ENCODE measurements at regions not wholly inside any gene's neighbourhood (a gene's known extent, or its start where the extent isn't known, plus 50 kb on each side); places are given as distances from the start of the nearest gene placed in this dataset.
A peak's percentile ranks its signal among the peaks of the same experiment; 100 is the strongest.

DNA sequence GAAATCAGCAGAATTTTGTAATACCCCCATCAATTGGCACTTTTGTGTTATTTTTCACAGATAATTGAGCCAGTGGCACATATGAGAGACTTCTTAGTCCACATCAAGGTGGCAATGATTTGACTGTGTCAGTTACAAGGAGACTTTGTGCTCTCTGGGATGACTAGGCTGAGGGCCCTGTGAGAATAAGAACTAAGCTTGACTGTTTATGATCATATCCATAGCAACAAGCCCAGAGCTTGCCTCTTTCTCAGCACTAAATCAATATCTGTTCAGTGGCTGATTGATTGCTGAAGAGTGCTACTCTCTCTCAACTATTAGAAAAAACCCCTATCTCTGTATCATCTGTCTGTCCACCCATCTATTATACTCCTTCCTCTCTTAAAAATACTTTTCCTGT is 185.3 kb upstream of the PLPP4 start:
- Histone ChIP-seq H3K36me3 (ENCODE audit: insufficient read depth, low read length) (no peaks in the 10 kb centered on the region), H3K4me1 (ENCODE audit: insufficient read depth, low read length) (no peaks in the 10 kb centered on the region), H3K4me3 (ENCODE audit: low read length) (no peak overlapping the region), H3K27ac (ENCODE audit: low read depth, low read length) (no peak overlapping the region), H3K9me3 (ENCODE audit: low read length) (no peaks in the 10 kb centered on the region), H3K27me3 (ENCODE audit: insufficient read depth, low read length, poor library complexity, severe bottlenecking) (no peaks in the 10 kb centered on the region)
- no peak for DNase-seq
- no peak overlapping the region for H3K4me3 Mint-ChIP-seq
- ChIA-PET POLR2A (no interaction called here), CTCF (no interaction called here)
- no peak overlapping the region for H3K27ac Mint-ChIP-seq
- no peaks in the 10 kb centered on the region for H3K4me1 Mint-ChIP-seq
- H3K9me3 Mint-ChIP-seq, result peaks cover 0 to 2% (median 0%) of the 10 kb centered on the region in 5 donors
- peaks cover 1 to 5% of the 10 kb centered on the region in 2 donors for H3K27me3 Mint-ChIP-seq
- H3K36me3 Mint-ChIP-seq, result no peaks in the 10 kb centered on the region

DNA sequence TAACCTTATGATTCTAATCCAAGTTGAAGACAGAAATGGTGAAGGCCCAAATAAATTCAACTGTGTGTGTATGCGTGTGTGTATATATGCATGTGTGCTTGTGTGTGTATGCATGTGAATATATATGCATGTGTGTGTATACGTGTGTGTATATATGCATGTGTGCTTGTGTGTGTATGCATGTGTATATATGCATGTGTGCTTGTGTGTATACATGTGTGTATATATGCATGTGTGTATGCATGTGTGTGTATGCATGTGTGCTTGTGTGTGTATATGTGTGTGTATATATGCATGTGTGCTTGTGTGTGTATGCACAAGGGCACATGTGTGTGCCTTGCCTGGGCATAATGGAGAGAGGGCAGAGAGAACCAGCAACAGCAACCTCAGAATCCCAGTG is 184.7 kb upstream of the PLPP4 start:
- no peak overlapping the region for H3K4me3 Mint-ChIP-seq
- H3K36me3 Mint-ChIP-seq, result no peaks in the 10 kb centered on the region
- Histone ChIP-seq H3K36me3 (ENCODE audit: insufficient read depth, low read length) (no peaks in the 10 kb centered on the region), H3K27me3 (ENCODE audit: insufficient read depth, low read length, poor library complexity, severe bottlenecking) (no peaks in the 10 kb centered on the region), H3K9me3 (ENCODE audit: low read length) (no peaks in the 10 kb centered on the region), H3K27ac (ENCODE audit: low read depth, low read length) (no peak overlapping the region), H3K4me3 (ENCODE audit: low read length) (no peak overlapping the region), H3K4me1 (ENCODE audit: insufficient read depth, low read length) (no peaks in the 10 kb centered on the region)
- DNase-seq, result no peak
- H3K9me3 Mint-ChIP-seq, result peaks cover 0 to 2% (median 0%) of the 10 kb centered on the region in 5 donors
- ChIA-PET POLR2A (no interaction called here), CTCF (no interaction called here)
- no peak overlapping the region for H3K27ac Mint-ChIP-seq
- H3K4me1 Mint-ChIP-seq, result no peaks in the 10 kb centered on the region
- peaks cover 5% of the 10 kb centered on the region in 2 donors for H3K27me3 Mint-ChIP-seq

DNA sequence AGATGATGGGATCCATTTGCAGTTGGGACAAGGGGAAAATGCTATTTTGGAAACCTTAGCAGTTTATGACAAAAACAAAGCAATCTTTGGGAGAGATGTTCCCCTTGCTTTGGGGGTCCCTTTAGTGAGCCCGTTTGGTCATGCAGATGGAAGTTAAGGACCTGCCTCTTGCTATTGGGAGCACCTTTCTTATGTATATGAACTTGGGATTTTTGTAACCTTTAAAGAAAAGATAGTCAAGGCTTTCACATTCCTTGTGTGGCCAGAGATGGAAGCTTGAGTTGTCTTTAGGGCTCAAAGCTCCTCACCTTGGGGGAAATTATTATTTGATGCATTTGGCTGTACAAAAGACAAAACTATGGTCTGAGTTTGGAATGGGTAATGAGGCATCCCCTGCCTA is 179.0 kb upstream of the PLPP4 start:
- H3K4me3 Mint-ChIP-seq, result no peak overlapping the region
- H3K9me3 Mint-ChIP-seq, result peaks cover 0 to 5% (median 0%) of the 10 kb centered on the region in 5 donors
- H3K4me1 Mint-ChIP-seq, result no peaks in the 10 kb centered on the region
- Histone ChIP-seq H3K27ac (ENCODE audit: low read depth, low read length) (no peak overlapping the region), H3K27me3 (ENCODE audit: insufficient read depth, low read length, poor library complexity, severe bottlenecking) (no peaks in the 10 kb centered on the region), H3K4me1 (ENCODE audit: insufficient read depth, low read length) (no peaks in the 10 kb centered on the region), H3K36me3 (ENCODE audit: insufficient read depth, low read length) (no peaks in the 10 kb centered on the region), H3K4me3 (ENCODE audit: low read length) (no peak overlapping the region), H3K9me3 (ENCODE audit: low read length) (no peaks in the 10 kb centered on the region)
- ChIA-PET POLR2A (no interaction called here), CTCF (no interaction called here)
- no peaks in the 10 kb centered on the region for H3K36me3 Mint-ChIP-seq
- peaks cover 5 to 14% of the 10 kb centered on the region in 2 donors for H3K27me3 Mint-ChIP-seq
- DNase-seq, result no peak
- H3K27ac Mint-ChIP-seq, result no peak overlapping the region

DNA sequence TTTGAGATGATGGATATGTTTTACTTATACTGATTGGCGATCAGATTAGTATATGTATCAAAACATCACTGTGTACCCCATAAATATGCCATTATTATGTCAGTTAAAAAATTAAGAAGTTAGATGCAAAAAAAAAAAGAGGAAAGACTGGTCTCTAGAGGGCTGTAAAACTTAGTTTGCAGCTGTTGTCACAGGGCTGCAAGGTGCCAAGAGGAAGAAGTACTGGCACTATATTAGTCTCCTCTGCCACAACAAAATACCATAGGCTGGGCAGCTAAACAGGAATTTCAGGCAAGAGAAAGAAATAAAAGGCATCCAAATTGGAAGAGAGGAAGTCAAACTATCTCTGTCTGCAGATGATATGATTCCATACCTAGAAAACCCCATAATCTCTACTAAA is 177.8 kb upstream of the PLPP4 start:
- H3K36me3 ChIP-seq (ENCODE audit: insufficient read depth, low read length), result no peaks in the 10 kb centered on the region
- peaks cover 0 to 5% (median 0%) of the 10 kb centered on the region in 5 donors for H3K9me3 Mint-ChIP-seq
- H3K36me3 Mint-ChIP-seq, result no peaks in the 10 kb centered on the region
- H3K4me1 Mint-ChIP-seq, result no peaks in the 10 kb centered on the region
- H3K27ac Mint-ChIP-seq, result peak overlapping the region in 1 of 8 donors; percentile 14
- ChIA-PET POLR2A (no interaction called here), CTCF (no interaction called here)
- H3K27me3 ChIP-seq (ENCODE audit: insufficient read depth, low read length, poor library complexity, severe bottlenecking), result no peaks in the 10 kb centered on the region
- no peak overlapping the region for H3K4me3 ChIP-seq (ENCODE audit: low read length)
- no peak for DNase-seq
- H3K4me3 Mint-ChIP-seq, result no peak overlapping the region
- H3K9me3 ChIP-seq (ENCODE audit: low read length), result no peaks in the 10 kb centered on the region
- no peak overlapping the region for H3K27ac ChIP-seq (ENCODE audit: low read depth, low read length)
- no peaks in the 10 kb centered on the region for H3K4me1 ChIP-seq (ENCODE audit: insufficient read depth, low read length)
- peaks cover 5 to 10% of the 10 kb centered on the region in 2 donors for H3K27me3 Mint-ChIP-seq

DNA sequence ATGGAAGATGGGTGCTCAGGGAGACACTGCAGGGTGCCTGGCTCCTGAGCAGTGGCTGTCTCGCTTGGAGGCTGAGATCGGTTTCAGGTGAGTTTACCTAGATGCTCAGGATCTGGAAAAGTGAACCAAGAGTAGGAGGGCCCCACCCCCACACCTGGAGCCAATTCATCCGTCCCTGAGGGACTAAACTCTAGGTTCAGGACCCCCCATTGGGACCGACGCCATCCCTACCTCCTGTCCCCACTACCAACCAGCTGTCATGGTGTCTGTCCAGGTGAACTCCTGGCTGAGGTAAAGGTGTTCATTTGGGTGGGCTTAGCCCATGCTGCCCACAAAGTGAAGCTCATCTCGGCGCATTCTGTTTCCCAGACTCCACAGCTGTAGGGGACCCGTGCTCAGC is 174.6 kb upstream of the PLPP4 start:
- H3K4me3 ChIP-seq (ENCODE audit: low read length), result no peak overlapping the region
- POLR2A ChIA-PET, result no interaction called here
- Mint-ChIP-seq H3K4me3 (no peak overlapping the region), H3K9me3 (peaks cover 0 to 5% (median 0%) of the 10 kb centered on the region in 5 donors), H3K36me3 (no peaks in the 10 kb centered on the region), H3K27me3 (peaks cover 0 to 8% of the 10 kb centered on the region in 2 donors), H3K27ac (no peak overlapping the region), H3K4me1 (no peaks in the 10 kb centered on the region)
- CTCF ChIA-PET, result no interaction called here
- DNase-seq, result no peak
- H3K36me3 ChIP-seq (ENCODE audit: insufficient read depth, low read length), result no peaks in the 10 kb centered on the region
- no peaks in the 10 kb centered on the region for H3K9me3 ChIP-seq (ENCODE audit: low read length)
- no peaks in the 10 kb centered on the region for H3K4me1 ChIP-seq (ENCODE audit: insufficient read depth, low read length)
- H3K27ac ChIP-seq (ENCODE audit: low read depth, low read length), result no peak overlapping the region
- H3K27me3 ChIP-seq (ENCODE audit: insufficient read depth, low read length, poor library complexity, severe bottlenecking), result no peaks in the 10 kb centered on the region

DNA sequence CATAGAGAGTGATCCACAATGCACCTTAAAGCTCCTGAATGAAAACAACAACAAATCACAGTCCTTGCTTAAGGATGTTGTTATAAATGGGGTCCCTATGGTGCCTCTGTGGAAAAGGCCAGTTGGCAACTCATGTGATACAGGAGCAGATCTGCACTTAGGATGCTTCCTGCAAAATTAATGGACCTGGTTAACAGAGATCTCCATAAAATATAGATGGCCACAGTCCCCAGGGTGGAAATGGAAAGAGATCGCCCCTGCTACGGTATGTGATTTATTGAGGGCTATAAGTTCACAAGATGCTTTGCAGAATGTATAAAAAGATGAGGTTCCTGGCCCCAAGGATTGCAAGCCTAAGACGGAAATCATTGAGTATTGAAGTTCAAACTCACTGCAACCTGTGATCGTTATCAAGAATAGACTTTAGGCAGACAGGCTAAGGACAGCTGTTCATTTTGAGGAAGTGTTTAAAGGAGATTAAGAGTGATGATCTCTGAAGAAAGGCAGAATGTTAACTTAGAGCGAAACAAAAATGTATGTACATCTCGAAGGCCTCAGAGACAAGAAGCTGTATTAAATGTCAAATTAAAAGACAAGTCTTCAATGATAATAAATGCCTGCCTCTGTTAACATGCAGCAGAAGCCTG is 174.1 kb upstream of the PLPP4 start:
- ChIA-PET POLR2A (no interaction called here), CTCF (no interaction called here)
- peaks cover 0 to 8% of the 10 kb centered on the region in 2 donors for H3K27me3 Mint-ChIP-seq
- Histone ChIP-seq H3K27ac (ENCODE audit: low read depth, low read length) (no peak overlapping the region), H3K4me1 (ENCODE audit: insufficient read depth, low read length) (no peaks in the 10 kb centered on the region), H3K9me3 (ENCODE audit: low read length) (no peaks in the 10 kb centered on the region), H3K36me3 (ENCODE audit: insufficient read depth, low read length) (no peaks in the 10 kb centered on the region), H3K27me3 (ENCODE audit: insufficient read depth, low read length, poor library complexity, severe bottlenecking) (no peaks in the 10 kb centered on the region), H3K4me3 (ENCODE audit: low read length) (no peak overlapping the region)
- no peaks in the 10 kb centered on the region for H3K36me3 Mint-ChIP-seq
- no peak overlapping the region for H3K4me3 Mint-ChIP-seq
- H3K27ac Mint-ChIP-seq, result no peak overlapping the region
- no peak for DNase-seq
- H3K9me3 Mint-ChIP-seq, result peaks cover 0 to 5% (median 0%) of the 10 kb centered on the region in 5 donors
- no peaks in the 10 kb centered on the region for H3K4me1 Mint-ChIP-seq

DNA sequence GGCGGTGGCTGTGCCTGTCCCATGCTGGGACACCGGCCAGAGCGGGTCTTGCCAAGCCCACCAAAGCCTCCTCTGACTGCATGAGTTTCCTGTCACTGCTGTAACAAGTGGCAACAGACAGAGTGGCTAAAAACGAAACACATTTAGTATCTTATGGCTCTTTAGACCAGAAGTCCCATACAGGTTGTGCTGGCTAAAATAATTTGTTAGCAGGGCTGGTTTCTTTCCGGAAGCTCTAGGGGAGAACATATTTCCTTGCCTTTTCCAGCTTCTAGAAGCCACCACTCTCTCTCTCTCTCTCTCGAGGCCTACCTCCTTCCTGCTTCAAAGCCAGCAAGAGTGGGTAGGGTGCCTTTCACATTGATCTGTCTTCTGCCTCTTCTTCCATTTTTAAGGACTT is 171.6 kb upstream of the PLPP4 start:
- no peaks in the 10 kb centered on the region for H3K36me3 ChIP-seq (ENCODE audit: insufficient read depth, low read length)
- no peaks in the 10 kb centered on the region for H3K36me3 Mint-ChIP-seq
- H3K4me3 ChIP-seq (ENCODE audit: low read length), result no peak overlapping the region
- no peaks in the 10 kb centered on the region for H3K27me3 ChIP-seq (ENCODE audit: insufficient read depth, low read length, poor library complexity, severe bottlenecking)
- H3K27ac Mint-ChIP-seq, result peak overlapping the region in 1 of 8 donors; percentile 1
- no peak overlapping the region for H3K27ac ChIP-seq (ENCODE audit: low read depth, low read length)
- H3K9me3 ChIP-seq (ENCODE audit: low read length), result no peaks in the 10 kb centered on the region
- H3K27me3 Mint-ChIP-seq, result peaks cover 0 to 6% of the 10 kb centered on the region in 2 donors
- H3K4me3 Mint-ChIP-seq, result no peak overlapping the region
- H3K9me3 Mint-ChIP-seq, result peaks cover 0 to 3% (median 0%) of the 10 kb centered on the region in 5 donors
- no peak for DNase-seq
- H3K4me1 ChIP-seq (ENCODE audit: insufficient read depth, low read length), result no peaks in the 10 kb centered on the region
- POLR2A ChIA-PET, result no interaction called here
- CTCF ChIA-PET, result no interaction called here
- H3K4me1 Mint-ChIP-seq, result no peaks in the 10 kb centered on the region

DNA sequence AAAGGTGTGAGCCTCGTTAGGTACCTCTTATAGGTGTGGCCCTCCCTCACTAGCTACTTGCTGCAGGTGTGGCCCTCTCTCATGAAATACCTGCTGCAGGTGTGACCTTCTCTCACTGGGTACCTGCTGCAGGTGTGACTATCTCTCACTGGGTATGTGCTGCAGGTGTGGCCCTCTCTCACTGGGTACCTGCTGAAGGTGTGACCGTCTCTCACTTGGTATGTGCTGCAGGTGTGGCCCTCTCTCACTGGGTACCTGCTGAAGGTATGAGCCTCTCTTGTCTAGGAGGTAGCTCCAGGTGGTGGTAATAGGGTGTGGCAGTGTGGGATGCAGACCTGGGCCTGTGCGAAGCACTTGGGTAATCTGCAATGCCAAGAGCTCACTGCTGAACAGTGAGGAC is 170.7 kb upstream of the PLPP4 start:
- no peak overlapping the region for H3K4me3 Mint-ChIP-seq
- Histone ChIP-seq H3K4me3 (ENCODE audit: low read length) (no peak overlapping the region), H3K27me3 (ENCODE audit: insufficient read depth, low read length, poor library complexity, severe bottlenecking) (no peaks in the 10 kb centered on the region), H3K4me1 (ENCODE audit: insufficient read depth, low read length) (no peaks in the 10 kb centered on the region), H3K27ac (ENCODE audit: low read depth, low read length) (no peak overlapping the region), H3K36me3 (ENCODE audit: insufficient read depth, low read length) (no peaks in the 10 kb centered on the region), H3K9me3 (ENCODE audit: low read length) (no peaks in the 10 kb centered on the region)
- CTCF ChIA-PET, result no interaction called here
- H3K4me1 Mint-ChIP-seq, result no peaks in the 10 kb centered on the region
- DNase-seq, result no peak
- H3K27ac Mint-ChIP-seq, result no peak overlapping the region
- peaks cover 0 to 12% of the 10 kb centered on the region in 2 donors for H3K27me3 Mint-ChIP-seq
- POLR2A ChIA-PET, result no interaction called here
- H3K9me3 Mint-ChIP-seq, result peaks cover 0 to 1% (median 0%) of the 10 kb centered on the region in 5 donors
- no peaks in the 10 kb centered on the region for H3K36me3 Mint-ChIP-seq

DNA sequence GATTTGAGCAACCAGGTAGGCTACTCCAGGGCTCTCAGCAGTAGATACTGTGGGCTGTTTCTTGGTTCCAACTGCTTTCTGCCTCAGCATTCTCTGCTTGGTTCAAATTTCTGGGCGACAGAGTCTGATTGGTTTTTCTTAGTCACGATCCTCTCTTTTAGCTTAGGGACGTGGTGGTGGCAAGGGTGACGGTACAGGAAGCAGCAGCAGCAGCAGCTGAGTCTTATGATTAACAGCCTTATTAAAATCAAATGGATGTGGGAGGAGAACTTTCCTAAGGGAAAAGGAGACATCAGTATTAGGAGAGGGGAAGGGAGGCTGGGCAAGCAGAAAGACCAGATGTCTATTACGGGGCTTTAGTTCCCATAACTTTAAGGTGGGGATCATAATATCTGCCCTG is 156.5 kb upstream of the PLPP4 start:
- Histone ChIP-seq H3K27ac (ENCODE audit: low read depth, low read length) (no peak overlapping the region), H3K9me3 (ENCODE audit: low read length) (no peaks in the 10 kb centered on the region), H3K4me1 (ENCODE audit: insufficient read depth, low read length) (no peaks in the 10 kb centered on the region), H3K4me3 (ENCODE audit: low read length) (no peak overlapping the region), H3K27me3 (ENCODE audit: insufficient read depth, low read length, poor library complexity, severe bottlenecking) (no peaks in the 10 kb centered on the region), H3K36me3 (ENCODE audit: insufficient read depth, low read length) (no peaks in the 10 kb centered on the region)
- H3K4me3 Mint-ChIP-seq, result no peak overlapping the region
- H3K36me3 Mint-ChIP-seq, result no peaks in the 10 kb centered on the region
- no peaks in the 10 kb centered on the region for H3K4me1 Mint-ChIP-seq
- no peak overlapping the region for H3K27ac Mint-ChIP-seq
- CTCF ChIA-PET, result no interaction called here
- H3K9me3 Mint-ChIP-seq, result peaks cover 0 to 3% (median 2%) of the 10 kb centered on the region in 5 donors
- POLR2A ChIA-PET, result no interaction called here
- DNase-seq, result no peak
- H3K27me3 Mint-ChIP-seq, result peaks cover 1 to 7% of the 10 kb centered on the region in 2 donors

Measured in CD8-positive, alpha-beta memory T cell (primary cell).